ENCODE measurements at regions not wholly inside any gene's neighbourhood (a gene's known extent, or its start where the extent isn't known, plus 50 kb on each side); places are given as distances from the start of the nearest gene placed in this dataset.

DNA sequence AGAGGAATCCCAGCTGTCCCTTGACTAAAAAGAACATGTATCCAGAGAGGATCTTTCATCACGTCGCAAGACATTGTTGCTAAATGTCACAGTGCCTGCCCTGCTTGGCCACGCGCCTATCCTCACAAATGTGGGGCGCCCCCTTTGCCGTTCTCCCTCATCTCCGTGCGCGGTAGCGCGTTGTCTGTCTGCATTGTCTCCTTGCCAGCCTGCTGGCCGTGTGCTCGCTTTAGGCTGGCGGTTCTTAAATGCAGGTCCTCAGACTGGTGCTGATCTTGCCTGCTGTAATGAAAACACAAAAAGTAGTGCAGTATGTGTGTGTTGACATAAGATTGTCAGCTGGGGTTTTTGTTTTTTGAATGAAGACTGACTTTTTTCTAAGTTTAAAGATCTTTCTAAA lies 198.2 kb upstream of the RGS6 start:
- no peak for TF ChIP-seq CTCF (IDR thresholded peaks at IDR 0.05; ENCODE audit: insufficient read depth, low read length)
- no peak for TF ChIP-seq SPI1 (IDR thresholded peaks at IDR 0.05; ENCODE audit: borderline replicate concordance, low read depth)
- no peak for TF ChIP-seq POLR2AphosphoS5 (IDR thresholded peaks at IDR 0.05; ENCODE audit: low read depth)
- TF ChIP-seq GABPA (IDR thresholded peaks at IDR 0.05; ENCODE audit: low read depth) = no peak
- TF ChIP-seq, protein P1, sequence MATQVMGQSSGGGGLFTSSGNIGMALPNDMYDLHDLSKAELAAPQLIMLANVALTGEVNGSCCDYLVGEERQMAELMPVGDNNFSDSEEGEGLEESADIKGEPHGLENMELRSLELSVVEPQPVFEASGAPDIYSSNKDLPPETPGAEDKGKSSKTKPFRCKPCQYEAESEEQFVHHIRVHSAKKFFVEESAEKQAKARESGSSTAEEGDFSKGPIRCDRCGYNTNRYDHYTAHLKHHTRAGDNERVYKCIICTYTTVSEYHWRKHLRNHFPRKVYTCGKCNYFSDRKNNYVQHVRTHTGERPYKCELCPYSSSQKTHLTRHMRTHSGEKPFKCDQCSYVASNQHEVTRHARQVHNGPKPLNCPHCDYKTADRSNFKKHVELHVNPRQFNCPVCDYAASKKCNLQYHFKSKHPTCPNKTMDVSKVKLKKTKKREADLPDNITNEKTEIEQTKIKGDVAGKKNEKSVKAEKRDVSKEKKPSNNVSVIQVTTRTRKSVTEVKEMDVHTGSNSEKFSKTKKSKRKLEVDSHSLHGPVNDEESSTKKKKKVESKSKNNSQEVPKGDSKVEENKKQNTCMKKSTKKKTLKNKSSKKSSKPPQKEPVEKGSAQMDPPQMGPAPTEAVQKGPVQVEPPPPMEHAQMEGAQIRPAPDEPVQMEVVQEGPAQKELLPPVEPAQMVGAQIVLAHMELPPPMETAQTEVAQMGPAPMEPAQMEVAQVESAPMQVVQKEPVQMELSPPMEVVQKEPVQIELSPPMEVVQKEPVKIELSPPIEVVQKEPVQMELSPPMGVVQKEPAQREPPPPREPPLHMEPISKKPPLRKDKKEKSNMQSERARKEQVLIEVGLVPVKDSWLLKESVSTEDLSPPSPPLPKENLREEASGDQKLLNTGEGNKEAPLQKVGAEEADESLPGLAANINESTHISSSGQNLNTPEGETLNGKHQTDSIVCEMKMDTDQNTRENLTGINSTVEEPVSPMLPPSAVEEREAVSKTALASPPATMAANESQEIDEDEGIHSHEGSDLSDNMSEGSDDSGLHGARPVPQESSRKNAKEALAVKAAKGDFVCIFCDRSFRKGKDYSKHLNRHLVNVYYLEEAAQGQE (IDR thresholded peaks at IDR 0.05; ENCODE audit: insufficient replicate concordance, low read depth) = no peak
- H3K27me3 ChIP-seq (ENCODE audit: insufficient read depth, poor library complexity, severe bottlenecking) = no peaks in the 10 kb centered on the region
- no peak for DNase-seq (ENCODE audit: low read depth in 1 of 2, low spot score in 1 of 2)
- H3K27ac ChIP-seq (replicated peaks) = no peak overlapping the region
- no peak overlapping the region for H3K4me3 ChIP-seq (replicated peaks; ENCODE audit: insufficient read depth, low read length)

DNA sequence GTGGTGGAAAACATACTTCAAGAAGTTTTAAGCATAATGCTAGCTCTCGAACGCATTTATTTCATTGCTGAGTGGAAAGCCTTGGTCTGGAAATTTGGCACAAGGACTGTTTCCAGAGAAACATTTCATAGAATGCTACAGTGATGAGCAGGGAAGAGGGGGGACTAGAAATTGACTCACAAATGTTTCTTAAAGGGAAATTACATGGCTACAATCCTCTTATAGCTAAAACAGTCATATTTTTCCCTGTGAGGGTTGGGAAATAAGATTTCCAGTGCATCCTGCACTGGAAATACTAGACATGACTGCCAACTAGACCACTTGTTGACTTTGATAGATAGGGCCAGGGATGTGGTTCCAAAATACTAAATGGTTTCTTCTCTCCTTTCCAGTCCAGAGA lies 197.3 kb upstream of the RGS6 start:
- DNase-seq (ENCODE audit: low read depth in 1 of 2, low spot score in 1 of 2) = no peak
- Histone ChIP-seq H3K27me3 (ENCODE audit: insufficient read depth, poor library complexity, severe bottlenecking) (no peaks in the 10 kb centered on the region), H3K27ac (replicated peaks) (no peak overlapping the region), H3K4me3 (replicated peaks; ENCODE audit: insufficient read depth, low read length) (no peak overlapping the region)
- TF ChIP-seq, protein P1 (IDR thresholded peaks at IDR 0.05; ENCODE audit: insufficient replicate concordance, low read depth) = no peak
- TF ChIP-seq CTCF (IDR thresholded peaks at IDR 0.05; ENCODE audit: insufficient read depth, low read length) (no peak), GABPA (IDR thresholded peaks at IDR 0.05; ENCODE audit: low read depth) (no peak), SPI1 (IDR thresholded peaks at IDR 0.05; ENCODE audit: borderline replicate concordance, low read depth) (no peak), POLR2AphosphoS5 (IDR thresholded peaks at IDR 0.05; ENCODE audit: low read depth) (no peak)

DNA sequence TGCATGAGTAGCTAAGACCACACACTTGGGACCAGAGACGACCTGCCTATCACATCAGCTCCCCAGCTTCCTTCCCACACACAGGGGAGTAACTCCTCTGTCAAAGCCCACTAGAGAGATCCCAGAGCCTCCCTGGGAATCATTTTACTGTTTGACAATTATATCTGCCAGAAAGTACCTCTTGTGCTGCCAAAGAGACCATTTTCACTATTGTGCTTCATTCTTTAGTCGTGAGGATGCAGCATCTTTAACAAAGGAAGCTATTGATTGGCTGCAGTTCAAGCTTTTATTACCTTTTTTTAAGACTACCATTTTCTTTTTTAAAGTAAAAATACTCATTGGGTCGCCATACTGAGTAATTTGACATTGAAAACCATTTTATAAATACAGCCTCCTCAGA lies 194.5 kb upstream of the RGS6 start:
- no peak overlapping the region for H3K27ac ChIP-seq (replicated peaks)
- H3K27me3 ChIP-seq (ENCODE audit: insufficient read depth, poor library complexity, severe bottlenecking) = no peaks in the 10 kb centered on the region
- TF ChIP-seq CTCF (IDR thresholded peaks at IDR 0.05; ENCODE audit: insufficient read depth, low read length) = no peak
- TF ChIP-seq SPI1 (IDR thresholded peaks at IDR 0.05; ENCODE audit: borderline replicate concordance, low read depth) = no peak
- no peak for TF ChIP-seq POLR2AphosphoS5 (IDR thresholded peaks at IDR 0.05; ENCODE audit: low read depth)
- no peak for TF ChIP-seq GABPA (IDR thresholded peaks at IDR 0.05; ENCODE audit: low read depth)
- TF ChIP-seq, protein P1 (IDR thresholded peaks at IDR 0.05; ENCODE audit: insufficient replicate concordance, low read depth) = no peak
- no peak for DNase-seq (ENCODE audit: low read depth in 1 of 2, low spot score in 1 of 2)
- no peak overlapping the region for H3K4me3 ChIP-seq (replicated peaks; ENCODE audit: insufficient read depth, low read length)
